Upper lobe of left lung (tissue), 6 donors: ENCODE measurements at regions not wholly inside any gene's neighbourhood (a gene's known extent, or its start where the extent isn't known, plus 50 kb on each side); places are given as distances from the start of the nearest gene placed in this dataset.
A peak's percentile ranks its signal among the peaks of the same experiment; 100 is the strongest.

Experiments used
- ATAC-seq, 2 donors: fragments of 200-7000 bp; cut with Tn5 transposase; one replicate each; pipeline ENCODE4 v1.9.1; 2022; ENCODE audit warnings: mild to moderate bottlenecking in 2 of 2, moderate library complexity in 2 of 2; ENCODE audit not compliant: low FRiP score in 2 of 2
- DNase-seq, 2 donors: peaks; one replicate each; pipeline ENCODE4 v3.0.0-alpha.2; 2019 to 2020
- H3K27ac ChIP-seq, 4 donors: fragments of 200-600 bp; sonication (generic); one replicate each; pipeline ENCODE4 v1.5.1; 2016 to 2019
- H3K27me3 ChIP-seq, 4 donors: fragments of 200-600 bp; sonication (generic); one replicate each; pipeline ENCODE4 v1.5.1; 2017 to 2019
- H3K36me3 ChIP-seq, 4 donors: fragments of 200-600 bp; sonication (generic); one replicate each; pipeline ENCODE4 v1.5.1; 2016 to 2019
- H3K4me1 ChIP-seq, 4 donors: fragments of 200-600 bp; sonication (generic); one replicate each; pipeline ENCODE4 v1.5.1; 2018 to 2019
- H3K4me3 ChIP-seq, 4 donors: fragments of 200-600 bp; sonication (generic); one replicate each; pipeline ENCODE4 v1.5.1; 2017 to 2019; ENCODE audit warnings: mild to moderate bottlenecking in 2 of 4, moderate library complexity in 1 of 4
- H3K9me3 ChIP-seq, 4 donors: fragments of 200-600 bp; sonication (generic); one replicate each; pipeline ENCODE4 v1.5.1; 2018 to 2019
- CTCF ChIP-seq, 6 experiments: fragments of 450-650 bp in 4 of 6; fragments of 200-600 bp in 2 of 6; sonication (generic) in 2 of 6; IDR thresholded peaks; one replicate each; pipeline ENCODE4 v1.5.1; 2016 to 2019; ENCODE audit warnings: antibody characterized with exemption in 6 of 6
- EP300 ChIP-seq, 4 donors: sonication (generic); formaldehyde crosslinking; IDR thresholded peaks; one replicate each; pipeline ENCODE4 v1.5.1; 2017; ENCODE audit warnings: antibody characterized with exemption in 4 of 4, control low read depth in 2 of 4
- POLR2A ChIP-seq, 4 donors: fragments of 450-650 bp; IDR thresholded peaks; one replicate each; pipeline ENCODE4 v1.5.1; 2016 to 2017; ENCODE audit warnings: antibody characterized with exemption in 4 of 4, mild to moderate bottlenecking in 2 of 4
- POLR2AphosphoS5 ChIP-seq, 2 donors: sonication (generic); formaldehyde crosslinking; IDR thresholded peaks; one replicate each; pipeline ENCODE4 v1.5.1; 2017; ENCODE audit warnings: antibody characterized with exemption in 2 of 2
- WGBS, 2 donors: methylation state at CpG; one replicate each; pipeline ENCODE4 v1.1.5; 2017 to 2018; 5-methylcytosine and 5-hydroxymethylcytosine counted together
- donor health status: DM: no; HTN: no; CAD: no; lungs with moderate emphysema.
- donor health status: DM: no; HTN: yes; CAD: no; lungs with severe emphysema.

DNA sequence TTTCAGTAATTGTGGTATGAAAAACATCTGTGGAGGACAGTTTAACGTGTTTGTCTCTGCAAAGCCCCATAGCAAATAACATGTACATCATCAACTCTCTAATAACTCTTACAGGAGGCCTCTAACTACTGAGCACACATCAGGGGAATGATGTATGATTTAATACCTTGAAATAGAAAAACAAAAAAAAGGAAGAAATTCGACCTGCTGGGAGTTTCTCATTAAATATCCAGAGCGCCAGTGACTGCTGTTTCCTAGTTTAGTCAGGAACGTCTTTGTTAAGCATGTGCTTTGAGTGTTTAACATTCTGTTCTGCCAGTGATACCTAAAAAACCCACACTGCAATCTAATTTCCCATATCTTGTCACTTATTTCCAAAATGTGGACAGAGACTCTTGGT is 235.4 kb downstream of the PCDH20 start:
- no peaks in the 10 kb centered on the region for H3K9me3 ChIP-seq
- no peak overlapping the region for H3K27ac ChIP-seq
- 42 to 44% methylated on average over 4 of the region's 4 CpGs for WGBS, 2 donors
- H3K27me3 ChIP-seq: no peaks in the 10 kb centered on the region
- no peaks in the 10 kb centered on the region for H3K36me3 ChIP-seq
- ATAC-seq (no peak), DNase-seq (no peak)
- TF ChIP-seq EP300 (IDR thresholded peaks at IDR 0.05): no peak
- no peak for TF ChIP-seq CTCF (IDR thresholded peaks at IDR 0.05)
- no peak for TF ChIP-seq POLR2AphosphoS5 (IDR thresholded peaks at IDR 0.05)
- no peak for TF ChIP-seq POLR2A (IDR thresholded peaks at IDR 0.05)
- H3K4me3 ChIP-seq: no peak overlapping the region
- no peaks in the 10 kb centered on the region for H3K4me1 ChIP-seq

DNA sequence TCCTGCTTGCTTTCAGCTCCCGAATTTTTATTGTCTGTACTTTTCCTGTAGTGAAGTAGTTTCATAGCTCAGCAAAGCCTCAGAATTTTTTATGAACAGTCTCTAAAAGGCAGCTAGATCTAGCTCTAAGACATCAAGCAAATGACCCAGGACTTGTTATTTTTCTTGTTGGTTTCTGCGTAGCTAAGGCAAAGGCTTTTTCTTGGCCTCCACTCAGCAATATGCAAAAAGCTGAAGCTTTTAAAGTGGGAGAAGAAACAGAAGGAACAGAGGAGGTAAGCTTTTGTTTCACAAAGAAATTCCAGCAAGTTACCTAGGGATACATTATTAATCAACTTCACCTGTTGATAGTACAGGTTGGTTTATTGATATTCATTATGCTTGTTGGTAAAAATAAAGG is 235.9 kb downstream of the PCDH20 start:
- TF ChIP-seq EP300 (IDR thresholded peaks at IDR 0.05): no peak
- TF ChIP-seq CTCF (IDR thresholded peaks at IDR 0.05): no peak
- no peak for TF ChIP-seq POLR2AphosphoS5 (IDR thresholded peaks at IDR 0.05)
- TF ChIP-seq POLR2A (IDR thresholded peaks at IDR 0.05): no peak
- Histone ChIP-seq H3K4me1 (no peaks in the 10 kb centered on the region), H3K4me3 (no peak overlapping the region), H3K36me3 (no peaks in the 10 kb centered on the region), H3K27me3 (no peaks in the 10 kb centered on the region), H3K27ac (no peak overlapping the region), H3K9me3 (no peaks in the 10 kb centered on the region)
- 74 to 75% methylated on average over 2 of the region's 2 CpGs for WGBS, 2 donors
- ATAC-seq (no peak), DNase-seq (no peak)

DNA sequence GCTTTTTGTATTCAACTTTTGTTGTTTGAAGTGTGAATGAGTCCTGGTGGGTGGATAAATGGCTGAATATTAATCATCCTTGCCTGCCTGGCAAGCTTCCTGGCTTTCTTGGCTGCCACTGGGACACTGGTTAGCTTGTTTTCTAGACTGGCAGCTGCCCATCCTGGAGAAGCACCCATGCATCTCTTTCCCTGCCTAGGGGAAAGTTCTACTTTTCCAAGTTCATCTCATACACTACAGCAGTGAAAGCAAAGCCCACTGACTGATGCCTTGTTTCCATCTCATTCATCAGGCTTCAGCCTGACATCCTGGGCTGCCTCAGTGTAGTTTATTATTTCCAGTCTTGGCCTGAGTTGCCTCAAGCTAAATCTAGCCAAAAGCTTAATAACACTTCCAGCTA is 244.8 kb downstream of the PCDH20 start:
- no peak for TF ChIP-seq POLR2A (IDR thresholded peaks at IDR 0.05)
- Histone ChIP-seq H3K27me3 (no peaks in the 10 kb centered on the region), H3K36me3 (no peaks in the 10 kb centered on the region), H3K27ac (no peak overlapping the region), H3K9me3 (no peaks in the 10 kb centered on the region), H3K4me1 (no peaks in the 10 kb centered on the region), H3K4me3 (no peak overlapping the region)
- DNase-seq: no peak
- ATAC-seq: no peak

GRCh38 chr13:61162636-61163035 is 253.0 kb downstream of the PCDH20 start:
- no peak for DNase-seq
- ATAC-seq: no peak
- Histone ChIP-seq H3K36me3 (no peaks in the 10 kb centered on the region), H3K4me3 (no peak overlapping the region), H3K27ac (no peak overlapping the region), H3K27me3 (no peaks in the 10 kb centered on the region), H3K9me3 (no peaks in the 10 kb centered on the region), H3K4me1 (no peaks in the 10 kb centered on the region)
- no peak for TF ChIP-seq POLR2AphosphoS5 (IDR thresholded peaks at IDR 0.05)
- no peak for TF ChIP-seq EP300 (IDR thresholded peaks at IDR 0.05)
- no peak for TF ChIP-seq POLR2A (IDR thresholded peaks at IDR 0.05)
- TF ChIP-seq CTCF (IDR thresholded peaks at IDR 0.05): no peak
- 42 to 56% methylated on average over 1 of the region's 1 CpG for WGBS, 2 donors

DNA sequence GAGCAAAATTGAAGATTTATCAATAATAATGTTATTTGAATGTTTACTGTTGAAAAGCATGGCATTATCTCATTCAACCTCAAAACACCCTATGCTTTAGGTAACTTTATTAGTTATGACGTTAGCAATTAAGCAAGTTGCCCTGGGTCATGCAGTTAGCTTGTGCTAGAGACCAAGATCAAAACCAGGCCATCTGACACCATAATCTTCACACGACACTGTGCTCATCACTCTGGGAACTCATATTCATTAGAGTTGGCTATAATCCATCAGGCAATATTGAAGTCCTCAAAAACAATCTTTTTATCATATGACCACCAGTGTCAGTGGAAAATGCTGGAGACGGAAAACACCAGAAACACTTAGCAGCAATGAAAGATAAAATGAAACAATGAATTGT is 253.5 kb downstream of the PCDH20 start:
- 57 to 70% methylated on average over 3 of the region's 3 CpGs for WGBS, 2 donors
- H3K27ac ChIP-seq: no peak overlapping the region
- ATAC-seq (peak in 1 of 2 donors; percentile 37), DNase-seq (no peak)
- TF ChIP-seq POLR2A (IDR thresholded peaks at IDR 0.05): no peak
- TF ChIP-seq POLR2AphosphoS5 (IDR thresholded peaks at IDR 0.05): no peak
- no peak for TF ChIP-seq EP300 (IDR thresholded peaks at IDR 0.05)
- TF ChIP-seq CTCF (IDR thresholded peaks at IDR 0.05): no peak
- no peaks in the 10 kb centered on the region for H3K4me1 ChIP-seq
- no peak overlapping the region for H3K4me3 ChIP-seq
- no peaks in the 10 kb centered on the region for H3K36me3 ChIP-seq
- H3K27me3 ChIP-seq: no peaks in the 10 kb centered on the region
- H3K9me3 ChIP-seq: no peaks in the 10 kb centered on the region
